Dendritic cell treated with granulocyte-macrophage colony-stimulating factor and Interleukin-4, amounts not matched to agents 40 ng/mL and 50 ng/mL, for 4 days (primary cell): ENCODE measurements at regions not wholly inside any gene's neighbourhood (a gene's known extent, or its start where the extent isn't known, plus 50 kb on each side); places are given as distances from the start of the nearest gene placed in this dataset.

Experiments
- H3K27ac Mint-ChIP-seq: one replicate; pipeline ENCODE4 v1.8.0; 2022; ENCODE audit warnings: mild to moderate bottlenecking, mixed read lengths
- H3K27me3 Mint-ChIP-seq: one replicate; pipeline ENCODE4 v1.8.0; 2022; ENCODE audit warnings: mild to moderate bottlenecking, mixed read lengths
- H3K36me3 Mint-ChIP-seq: one replicate; pipeline ENCODE4 v1.8.0; 2022; ENCODE audit warnings: low read depth, mixed read lengths
- H3K4me1 Mint-ChIP-seq: one replicate; pipeline ENCODE4 v1.8.0; 2022; ENCODE audit warnings: low read depth, mixed read lengths
- H3K4me3 Mint-ChIP-seq: one replicate; pipeline ENCODE4 v1.8.0; 2022; ENCODE audit warnings: mild to moderate bottlenecking, moderate library complexity, mixed read lengths
- H3K9me3 Mint-ChIP-seq: one replicate; pipeline ENCODE4 v1.8.0; 2022; ENCODE audit warnings: mixed read lengths
- intact Hi-C: fragments of 100-400 bp; cut with micrococcal nuclease; formaldehyde crosslinking; loops from one replicate; pipeline ENCODE4 v1.15.0; 2022

- no peak overlapping the region for H3K4me3 Mint-ChIP-seq
- H3K27me3 Mint-ChIP-seq: no peaks in the 10 kb centered on the region
- no peaks in the 10 kb centered on the region for H3K36me3 Mint-ChIP-seq
- intact Hi-C loops: no loop called here
- H3K9me3 Mint-ChIP-seq: no peaks in the 10 kb centered on the region
- H3K4me1 Mint-ChIP-seq: no peaks in the 10 kb centered on the region
- no peak overlapping the region for H3K27ac Mint-ChIP-seq
These were observed 155.0 kb upstream of the ARID1B start for GRCh38 chr6:156622185-156622584.

DNA sequence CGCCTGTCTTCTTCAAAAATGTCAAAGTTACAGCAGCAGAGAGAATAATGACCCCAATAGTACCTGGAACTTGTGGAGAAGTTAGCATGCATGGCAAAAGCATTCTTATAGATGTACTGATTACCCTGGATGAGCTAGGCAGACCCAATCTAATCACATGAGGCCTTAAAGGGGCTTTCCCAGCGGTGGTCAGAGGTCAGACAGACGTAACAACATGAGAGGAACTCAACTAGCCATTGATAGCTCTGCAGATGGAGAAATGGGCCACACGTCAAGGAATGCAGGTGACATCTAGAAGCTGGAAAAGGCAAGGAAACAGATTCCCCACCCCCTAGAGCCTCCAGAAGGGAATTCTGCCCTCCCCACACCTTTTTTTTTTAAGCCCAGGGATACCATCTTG lies 156.8 kb upstream of the ARID1B start:
- Mint-ChIP-seq H3K4me1 (no peaks in the 10 kb centered on the region), H3K9me3 (peaks cover 2% of the 10 kb centered on the region), H3K4me3 (no peak overlapping the region), H3K27me3 (no peaks in the 10 kb centered on the region), H3K36me3 (no peaks in the 10 kb centered on the region), H3K27ac (no peak overlapping the region)
- intact Hi-C loops: no loop called here

GRCh38 chr6:156618600-156619205 lies 158.5 kb upstream of the ARID1B start:
- Mint-ChIP-seq H3K27me3 (no peaks in the 10 kb centered on the region), H3K4me1 (no peaks in the 10 kb centered on the region), H3K9me3 (peaks cover 18% of the 10 kb centered on the region), H3K27ac (no peak overlapping the region), H3K4me3 (no peak overlapping the region), H3K36me3 (no peaks in the 10 kb centered on the region)
- intact Hi-C loops: no loop called here

GRCh38 chr6:156617941-156618340 lies 159.2 kb upstream of the ARID1B start:
- Mint-ChIP-seq H3K27me3 (no peaks in the 10 kb centered on the region), H3K27ac (no peak overlapping the region), H3K4me1 (no peaks in the 10 kb centered on the region), H3K9me3 (peaks cover 25% of the 10 kb centered on the region), H3K36me3 (no peaks in the 10 kb centered on the region), H3K4me3 (no peak overlapping the region)
- intact Hi-C loops: no loop called here

- no peaks in the 10 kb centered on the region for H3K4me1 Mint-ChIP-seq
- no peaks in the 10 kb centered on the region for H3K27me3 Mint-ChIP-seq
- no peaks in the 10 kb centered on the region for H3K36me3 Mint-ChIP-seq
- peaks cover 31% of the 10 kb centered on the region for H3K9me3 Mint-ChIP-seq
- intact Hi-C loops: no loop called here
- H3K27ac Mint-ChIP-seq: no peak overlapping the region
- H3K4me3 Mint-ChIP-seq: no peak overlapping the region
These were observed 159.8 kb upstream of the ARID1B start for GRCh38 chr6:156617376-156617775.

DNA sequence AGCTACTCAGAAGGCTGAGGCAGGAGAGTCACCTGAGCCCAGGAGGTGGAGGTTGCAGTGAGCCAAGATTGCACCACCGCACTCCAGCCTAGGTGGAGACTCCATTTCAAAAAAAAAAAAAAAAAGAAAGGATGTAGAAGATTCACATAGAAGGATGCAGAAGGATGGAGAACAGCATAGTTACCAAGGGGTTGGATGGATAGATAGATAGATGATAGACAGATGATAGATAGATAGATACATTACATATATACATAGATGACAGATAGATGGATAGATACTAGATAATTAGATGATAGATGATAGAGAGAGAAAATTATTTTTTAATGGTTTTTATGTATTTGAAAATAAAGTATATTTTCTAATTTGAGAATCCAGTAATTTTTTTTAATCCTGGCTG lies 160.7 kb upstream of the ARID1B start:
- Mint-ChIP-seq H3K27ac (no peak overlapping the region), H3K4me1 (no peaks in the 10 kb centered on the region), H3K9me3 (peaks cover 40% of the 10 kb centered on the region), H3K27me3 (no peaks in the 10 kb centered on the region), H3K36me3 (no peaks in the 10 kb centered on the region), H3K4me3 (no peak overlapping the region)
- intact Hi-C loops: no loop called here

GRCh38 chr6:156613996-156614395 lies 163.2 kb upstream of the ARID1B start:
- H3K36me3 Mint-ChIP-seq: no peaks in the 10 kb centered on the region
- H3K27me3 Mint-ChIP-seq: no peaks in the 10 kb centered on the region
- no peaks in the 10 kb centered on the region for H3K4me1 Mint-ChIP-seq
- H3K27ac Mint-ChIP-seq: no peak overlapping the region
- peaks cover 42% of the 10 kb centered on the region for H3K9me3 Mint-ChIP-seq
- intact Hi-C loops: no loop called here
- H3K4me3 Mint-ChIP-seq: no peak overlapping the region

DNA sequence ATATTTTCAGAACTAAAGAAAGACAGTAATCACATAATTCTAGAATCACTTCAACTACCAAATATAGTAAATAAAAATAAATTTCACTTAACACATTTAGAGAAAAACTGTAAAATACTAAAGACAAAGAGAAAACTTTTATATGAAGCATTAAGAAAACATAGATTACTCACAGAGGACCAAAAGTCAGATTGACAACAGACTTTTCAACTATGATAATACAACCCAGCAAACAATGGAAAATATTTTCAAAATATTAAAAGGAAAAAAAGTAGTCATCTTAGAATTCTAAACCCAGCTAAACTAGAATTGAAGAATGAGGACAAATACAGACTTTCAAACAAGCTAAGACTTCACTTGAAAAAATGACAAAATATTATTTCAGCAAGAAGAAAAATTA lies 164.8 kb upstream of the ARID1B start:
- peaks cover 42% of the 10 kb centered on the region for H3K9me3 Mint-ChIP-seq
- intact Hi-C loops: no loop called here
- no peaks in the 10 kb centered on the region for H3K36me3 Mint-ChIP-seq
- no peak overlapping the region for H3K4me3 Mint-ChIP-seq
- no peaks in the 10 kb centered on the region for H3K4me1 Mint-ChIP-seq
- no peak overlapping the region for H3K27ac Mint-ChIP-seq
- no peaks in the 10 kb centered on the region for H3K27me3 Mint-ChIP-seq

GRCh38 chr6:156602066-156602385 lies 175.2 kb upstream of the ARID1B start:
- no peaks in the 10 kb centered on the region for H3K4me1 Mint-ChIP-seq
- no peak overlapping the region for H3K27ac Mint-ChIP-seq
- no peaks in the 10 kb centered on the region for H3K27me3 Mint-ChIP-seq
- H3K4me3 Mint-ChIP-seq: no peak overlapping the region
- no peaks in the 10 kb centered on the region for H3K36me3 Mint-ChIP-seq
- intact Hi-C loops: no loop called here
- H3K9me3 Mint-ChIP-seq: peaks cover 16% of the 10 kb centered on the region

- Mint-ChIP-seq H3K36me3 (no peaks in the 10 kb centered on the region), H3K4me3 (no peak overlapping the region), H3K4me1 (no peaks in the 10 kb centered on the region), H3K27me3 (no peaks in the 10 kb centered on the region), H3K9me3 (peaks cover 16% of the 10 kb centered on the region), H3K27ac (no peak overlapping the region)
- intact Hi-C loops: no loop called here
These were observed 175.8 kb upstream of the ARID1B start for GRCh38 chr6:156601152-156602065.

DNA sequence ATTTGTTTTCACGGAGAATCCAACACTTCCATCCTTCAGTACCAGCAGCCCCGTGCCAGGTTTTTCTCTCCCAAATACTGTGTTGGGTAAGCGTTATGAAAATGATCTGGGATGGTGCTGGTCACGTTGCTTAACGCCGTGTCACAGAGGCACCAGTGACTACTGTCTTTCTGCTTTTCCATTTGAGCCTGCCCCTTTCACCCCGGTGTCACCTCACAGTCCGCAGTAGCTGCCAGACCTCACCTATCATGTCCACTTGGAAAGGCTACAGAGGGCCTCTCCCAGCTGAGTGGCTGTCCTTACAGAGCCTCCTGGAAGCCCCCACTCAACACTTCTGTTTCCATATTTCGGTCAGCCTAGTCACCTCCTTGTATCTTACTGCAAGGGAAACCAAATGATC lies 176.5 kb upstream of the ARID1B start:
- no peak overlapping the region for H3K27ac Mint-ChIP-seq
- H3K27me3 Mint-ChIP-seq: no peaks in the 10 kb centered on the region
- H3K36me3 Mint-ChIP-seq: no peaks in the 10 kb centered on the region
- H3K4me3 Mint-ChIP-seq: no peak overlapping the region
- peaks cover 11% of the 10 kb centered on the region for H3K9me3 Mint-ChIP-seq
- intact Hi-C loops: no loop called here
- no peaks in the 10 kb centered on the region for H3K4me1 Mint-ChIP-seq

GRCh38 chr6:156599978-156600590 lies 177.1 kb upstream of the ARID1B start:
- Mint-ChIP-seq H3K27me3 (no peaks in the 10 kb centered on the region), H3K36me3 (no peaks in the 10 kb centered on the region), H3K4me1 (no peaks in the 10 kb centered on the region), H3K9me3 (peaks cover 7% of the 10 kb centered on the region), H3K4me3 (no peak overlapping the region), H3K27ac (no peak overlapping the region)
- intact Hi-C loops: no loop called here

DNA sequence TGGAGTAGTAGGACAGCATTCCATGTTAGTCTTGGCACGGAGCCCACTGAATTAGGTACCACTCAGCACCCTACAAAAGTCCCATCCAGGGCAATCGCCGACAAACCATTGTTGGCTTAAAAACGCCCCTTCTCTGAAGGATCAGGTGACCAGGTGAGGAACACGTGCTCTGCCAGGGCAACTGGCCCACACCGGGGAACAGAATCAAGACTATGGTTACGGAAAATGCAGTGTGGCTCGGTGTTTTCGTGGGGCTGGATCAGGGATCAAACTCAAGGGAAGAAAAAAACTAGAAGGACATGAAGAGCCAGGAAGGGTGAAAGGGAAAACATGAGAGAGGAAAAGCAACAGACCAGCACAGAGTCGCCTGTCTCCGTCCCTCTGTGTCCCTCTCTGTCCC lies 177.8 kb upstream of the ARID1B start:
- intact Hi-C loops: no loop called here
- Mint-ChIP-seq H3K36me3 (no peaks in the 10 kb centered on the region), H3K4me1 (no peaks in the 10 kb centered on the region), H3K27ac (no peak overlapping the region), H3K4me3 (no peak overlapping the region), H3K9me3 (peaks cover under 1% of the 10 kb centered on the region), H3K27me3 (no peaks in the 10 kb centered on the region)

DNA sequence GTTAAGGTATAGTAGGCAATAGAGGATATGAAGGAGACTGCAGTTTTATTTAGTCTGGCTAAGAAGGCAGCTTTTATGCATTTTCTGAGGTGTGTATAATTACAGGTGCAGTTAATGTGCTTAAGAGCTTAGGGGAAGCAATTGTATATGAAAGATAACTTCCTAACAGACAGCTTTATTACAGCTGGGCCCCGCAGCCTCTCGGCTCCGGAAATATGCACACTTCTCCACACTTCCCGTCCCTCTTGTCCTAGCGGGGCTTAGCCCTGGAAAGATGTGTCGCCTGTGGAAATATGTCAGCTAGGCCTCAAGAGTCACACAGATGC lies 178.4 kb upstream of the ARID1B start:
- Mint-ChIP-seq H3K27me3 (no peaks in the 10 kb centered on the region), H3K4me3 (no peak overlapping the region), H3K36me3 (no peaks in the 10 kb centered on the region), H3K9me3 (no peaks in the 10 kb centered on the region), H3K27ac (no peak overlapping the region), H3K4me1 (no peaks in the 10 kb centered on the region)
- intact Hi-C loops: no loop called here
